BLaER1 (cell line): ENCODE measurements at regions not wholly inside any gene's neighbourhood (a gene's known extent, or its start where the extent isn't known, plus 50 kb on each side); places are given as distances from the start of the nearest gene placed in this dataset.

Experiments used
- H3K27ac ChIP-seq: shearing (Covaris generic); formaldehyde crosslinking; 2 replicates; pipeline ENCODE4 v1.8.1; 2022
- H3K27me3 ChIP-seq: shearing (Covaris generic); formaldehyde crosslinking; 2 replicates; pipeline ENCODE4 v1.8.1; 2022
- H3K36me3 ChIP-seq: shearing (Covaris generic); formaldehyde crosslinking; 2 replicates; pipeline ENCODE4 v1.8.1; 2022
- H3K4me1 ChIP-seq: shearing (Covaris generic); formaldehyde crosslinking; 2 replicates; pipeline ENCODE4 v1.8.1; 2022
- H3K4me2 ChIP-seq: shearing (Covaris generic); formaldehyde crosslinking; 2 replicates; pipeline ENCODE4 v1.8.1; 2022
- H3K4me3 ChIP-seq: shearing (Covaris generic); formaldehyde crosslinking; 2 replicates; pipeline ENCODE4 v1.8.1; 2022
- H3K9ac ChIP-seq: shearing (Covaris generic); formaldehyde crosslinking; 2 replicates; pipeline ENCODE4 v1.8.1; 2022
- H3K9me3 ChIP-seq: shearing (Covaris generic); formaldehyde crosslinking; 2 replicates; pipeline ENCODE4 v1.8.1; 2022
- H4K20me1 ChIP-seq: shearing (Covaris generic); formaldehyde crosslinking; 2 replicates; pipeline ENCODE4 v1.8.1; 2022
- Cebpa-rat ChIP-seq: shearing (Covaris generic); IDR thresholded peaks from 2 replicates; pipeline ENCODE4 v1.8.1; 2022

- Histone ChIP-seq H3K4me1 (peaks cover 25% of the 10 kb centered on the region), H3K9me3 (peaks cover 10% of the 10 kb centered on the region), H3K4me2 (no peak overlapping the region), H4K20me1 (peaks cover 38% of the 10 kb centered on the region), H3K36me3 (no peaks in the 10 kb centered on the region), H3K4me3 (no peak overlapping the region), H3K27ac (no peak overlapping the region), H3K27me3 (peaks cover 55% of the 10 kb centered on the region), H3K9ac (no peak overlapping the region)
- no peak for TF ChIP-seq Cebpa-rat
Measured at GRCh38 chr12:114480337-114481199, 74.6 kb upstream of the TBX5 start.

GRCh38 chr12:114479831-114480230 is 73.9 kb upstream of the TBX5 start:
- no peak for TF ChIP-seq Cebpa-rat
- Histone ChIP-seq H3K9me3 (peaks cover 4% of the 10 kb centered on the region), H3K27ac (no peak overlapping the region), H3K4me1 (peaks cover 25% of the 10 kb centered on the region), H3K4me3 (no peak overlapping the region), H3K36me3 (no peaks in the 10 kb centered on the region), H4K20me1 (peaks cover 38% of the 10 kb centered on the region), H3K9ac (no peak overlapping the region), H3K27me3 (peaks cover 55% of the 10 kb centered on the region), H3K4me2 (no peak overlapping the region)

DNA sequence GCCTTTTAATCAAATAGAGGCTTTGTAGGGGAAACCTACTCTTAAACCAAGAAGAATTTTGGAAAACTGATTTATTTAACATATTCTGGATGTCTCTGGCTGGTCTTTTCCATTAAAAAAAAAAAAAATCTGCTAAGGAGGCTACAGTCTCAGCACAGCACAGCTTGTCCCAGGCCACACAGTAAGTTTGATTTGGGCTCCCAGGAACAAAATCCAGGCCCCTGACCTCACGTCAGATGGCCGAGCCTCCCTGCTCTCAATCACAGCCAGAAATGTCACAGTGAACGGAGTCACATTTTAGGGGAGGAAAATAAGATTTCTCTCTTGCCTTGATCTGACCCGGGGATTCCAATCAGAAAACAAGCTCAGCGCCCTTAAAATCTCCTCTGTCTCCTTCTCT is 72.9 kb upstream of the TBX5 start:
- no peak overlapping the region for H3K4me3 ChIP-seq
- peaks cover 55% of the 10 kb centered on the region for H3K27me3 ChIP-seq
- no peaks in the 10 kb centered on the region for H3K9me3 ChIP-seq
- H3K4me2 ChIP-seq = peak overlapping the region; percentile 64
- no peaks in the 10 kb centered on the region for H3K36me3 ChIP-seq
- H4K20me1 ChIP-seq = peaks cover 38% of the 10 kb centered on the region
- peaks cover 25% of the 10 kb centered on the region for H3K4me1 ChIP-seq
- H3K9ac ChIP-seq = no peak overlapping the region
- no peak for TF ChIP-seq Cebpa-rat
- H3K27ac ChIP-seq = no peak overlapping the region

DNA sequence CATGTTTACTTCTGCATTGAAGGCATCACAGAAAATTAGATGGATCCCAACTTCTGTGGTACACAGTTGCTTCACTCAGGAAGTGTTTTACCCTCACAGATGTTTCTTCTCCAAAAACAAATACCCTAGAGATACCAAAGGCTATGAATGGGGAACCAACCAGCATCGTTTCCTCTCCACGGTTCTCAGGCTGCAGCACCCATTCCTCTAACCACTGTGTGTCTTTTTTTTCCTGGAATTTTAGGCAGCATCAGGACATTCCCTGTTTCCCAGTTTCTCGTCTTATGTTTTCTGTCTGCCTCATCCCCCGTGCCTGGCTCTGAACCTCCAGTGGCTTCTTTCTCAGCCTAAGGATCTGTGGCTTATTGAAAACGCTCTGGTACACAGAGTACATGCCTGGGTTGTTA is 72.0 kb upstream of the TBX5 start:
- H3K27me3 ChIP-seq = peaks cover 50% of the 10 kb centered on the region
- peak overlapping the region; percentile 64 for H3K4me2 ChIP-seq
- H3K4me1 ChIP-seq = peaks cover 25% of the 10 kb centered on the region
- no peak overlapping the region for H3K27ac ChIP-seq
- no peaks in the 10 kb centered on the region for H3K36me3 ChIP-seq
- H4K20me1 ChIP-seq = peaks cover 38% of the 10 kb centered on the region
- no peak overlapping the region for H3K9ac ChIP-seq
- no peaks in the 10 kb centered on the region for H3K9me3 ChIP-seq
- no peak overlapping the region for H3K4me3 ChIP-seq
- TF ChIP-seq Cebpa-rat = peak; percentile 70

DNA sequence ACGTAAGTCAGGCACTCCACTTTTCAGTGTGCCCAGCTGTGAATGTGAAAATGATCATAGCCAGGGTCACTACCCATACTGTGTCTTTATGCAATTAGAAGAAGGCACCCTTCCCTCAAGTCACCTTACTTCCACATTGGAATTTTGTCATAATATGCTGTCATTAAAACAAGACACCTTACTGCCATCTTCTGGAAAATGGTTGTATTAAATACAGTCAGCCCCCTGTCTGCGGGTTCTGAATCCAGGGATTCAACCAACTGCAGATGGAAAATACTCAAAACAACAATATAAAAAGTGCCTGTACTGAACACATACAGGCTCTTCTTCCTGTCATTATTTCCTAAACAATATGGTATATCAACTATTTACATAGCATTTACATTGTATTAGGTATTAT is 70.2 kb upstream of the TBX5 start:
- peaks cover 31% of the 10 kb centered on the region for H3K27me3 ChIP-seq
- H3K4me1 ChIP-seq = peaks cover 25% of the 10 kb centered on the region
- H3K9ac ChIP-seq = no peak overlapping the region
- no peak overlapping the region for H3K27ac ChIP-seq
- no peaks in the 10 kb centered on the region for H3K36me3 ChIP-seq
- no peaks in the 10 kb centered on the region for H3K9me3 ChIP-seq
- H4K20me1 ChIP-seq = peaks cover 30% of the 10 kb centered on the region
- no peak overlapping the region for H3K4me2 ChIP-seq
- no peak for TF ChIP-seq Cebpa-rat
- no peak overlapping the region for H3K4me3 ChIP-seq

DNA sequence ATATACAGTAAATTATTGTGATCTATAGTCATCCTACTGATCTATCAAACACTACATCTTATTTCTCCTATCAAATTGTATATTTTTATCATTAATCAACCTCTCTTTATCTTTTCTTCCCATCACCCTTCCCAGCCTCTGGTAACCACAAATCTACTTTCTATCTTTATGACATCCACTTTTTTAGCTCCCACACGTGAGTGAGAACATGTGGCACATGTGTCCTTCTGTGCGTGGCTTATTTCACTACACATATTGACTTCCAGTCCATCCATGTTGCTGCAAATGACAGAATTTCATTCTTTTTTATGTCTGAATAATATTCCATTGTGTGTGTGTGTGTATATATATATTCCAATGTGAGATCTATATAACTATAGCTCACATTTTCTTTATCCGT is 67.8 kb upstream of the TBX5 start:
- H3K4me3 ChIP-seq = no peak overlapping the region
- H3K4me2 ChIP-seq = no peak overlapping the region
- H4K20me1 ChIP-seq = peaks cover 6% of the 10 kb centered on the region; the same call in 1 of the 2 replicates
- H3K27ac ChIP-seq = no peak overlapping the region
- H3K27me3 ChIP-seq = peaks cover 7% of the 10 kb centered on the region
- H3K9me3 ChIP-seq = no peaks in the 10 kb centered on the region
- H3K9ac ChIP-seq = no peak overlapping the region
- no peak for TF ChIP-seq Cebpa-rat
- no peaks in the 10 kb centered on the region for H3K36me3 ChIP-seq
- peaks cover 21% of the 10 kb centered on the region for H3K4me1 ChIP-seq

GRCh38 chr12:114473018-114473417 is 67.1 kb upstream of the TBX5 start:
- no peak for TF ChIP-seq Cebpa-rat
- Histone ChIP-seq H3K4me2 (no peak overlapping the region), H3K9ac (no peak overlapping the region), H3K4me1 (peaks cover 14% of the 10 kb centered on the region), H3K27me3 (no peaks in the 10 kb centered on the region), H3K36me3 (no peaks in the 10 kb centered on the region), H3K9me3 (no peaks in the 10 kb centered on the region), H3K4me3 (no peak overlapping the region), H3K27ac (no peak overlapping the region), H4K20me1 (peaks cover under 1% of the 10 kb centered on the region; the same call in 1 of the 2 replicates)

DNA sequence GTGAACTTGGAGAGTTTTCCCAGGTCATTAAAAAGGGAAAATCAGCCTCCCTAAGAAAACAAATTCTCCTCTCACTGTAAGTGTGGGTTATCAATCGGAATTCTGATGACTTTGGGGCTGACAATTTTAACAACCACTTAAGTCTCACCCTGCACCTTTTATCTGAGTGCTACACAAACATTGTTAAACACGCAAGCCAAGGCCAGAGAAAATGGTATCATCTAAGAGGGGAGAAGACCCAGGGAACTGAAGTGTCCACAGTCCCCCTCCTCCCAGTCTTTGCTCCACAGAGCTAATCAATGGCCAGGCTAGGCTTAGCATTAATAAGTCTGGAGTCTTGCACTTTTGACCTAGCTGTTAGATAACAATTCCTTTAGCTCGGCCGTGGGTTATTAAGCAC is 51.7 kb upstream of the TBX5 start:
- Histone ChIP-seq H3K4me2 (no peak overlapping the region), H3K27ac (no peak overlapping the region), H3K4me3 (no peak overlapping the region), H4K20me1 (no peaks in the 10 kb centered on the region), H3K27me3 (peaks cover 18% of the 10 kb centered on the region), H3K9ac (no peak overlapping the region), H3K4me1 (no peaks in the 10 kb centered on the region), H3K36me3 (no peaks in the 10 kb centered on the region), H3K9me3 (no peaks in the 10 kb centered on the region)
- no peak for TF ChIP-seq Cebpa-rat
